H1 (cell line): ENCODE measurements at regions not wholly inside any gene's neighbourhood (a gene's known extent, or its start where the extent isn't known, plus 50 kb on each side); places are given as distances from the start of the nearest gene placed in this dataset.

Experiments
- ATF3 ChIP-seq: IDR thresholded peaks from 2 replicates; pipeline ENCODE4 v1.6.1; 2011; ENCODE audit warnings: low read depth, mild to moderate bottlenecking, low read length; ENCODE audit not compliant: insufficient read depth
- CHD1 ChIP-seq: IDR thresholded peaks from 2 replicates; pipeline ENCODE4 v1.6.1; 2012; ENCODE audit warnings: low read depth, low read length, improper control_type of control experiment
- CHD7 ChIP-seq: fragments of 300-600 bp; sonication (generic); IDR thresholded peaks from 2 replicates; pipeline ENCODE4 v1.7.1; 2012; ENCODE audit warnings: low read length, moderate library complexity, mild to moderate bottlenecking, inconsistent platforms; ENCODE audit not compliant: insufficient replicate concordance
- CREB1 ChIP-seq: IDR thresholded peaks from 2 replicates; pipeline ENCODE4 v1.6.1; 2012; ENCODE audit warnings: inconsistent platforms
- EP300 ChIP-seq, 2 experiments: IDR thresholded peaks; 1 replicate in 1 of 2; 2 replicates in 1 of 2; pipeline ENCODE4 v1.6.1; 2011 to 2012; ENCODE audit warnings: low read depth in 2 of 2, low read length in 2 of 2, mild to moderate bottlenecking in 2 of 2, borderline replicate concordance in 1 of 2, inconsistent platforms in 1 of 2, moderate library complexity in 1 of 2
- EZH2 ChIP-seq: fragments of 200-600 bp; sonication (generic); IDR thresholded peaks from 2 replicates; pipeline ENCODE4 v1.7.1; 2012; ENCODE audit warnings: low read depth, mild to moderate bottlenecking, moderate library complexity, low read length, inconsistent platforms; ENCODE audit not compliant: severe bottlenecking
- HDAC6 ChIP-seq: IDR thresholded peaks from one replicate; pipeline ENCODE4 v1.7.1; 2012; ENCODE audit warnings: low read depth, mild to moderate bottlenecking, inconsistent platforms, low read length, moderate library complexity
- JUND ChIP-seq: IDR thresholded peaks from 2 replicates; pipeline ENCODE4 v1.6.1; 2011; ENCODE audit warnings: mild to moderate bottlenecking, improper control_type of control experiment, low read length
- POLR2A ChIP-seq, 2 experiments: IDR thresholded peaks; 1 replicate in 1 of 2; 2 replicates in 1 of 2; pipeline ENCODE4 v1.6.1; 2011; ENCODE audit warnings: low read depth in 2 of 2, low read length in 2 of 2, mild to moderate bottlenecking in 2 of 2; ENCODE audit errors: control extremely low read depth in 1 of 2
- SP2 ChIP-seq: IDR thresholded peaks from 2 replicates; pipeline ENCODE4 v1.6.1; 2012; ENCODE audit warnings: mild to moderate bottlenecking, low read length, inconsistent platforms
- TAF7 ChIP-seq: optimal IDR thresholded peaks from 2 replicates; pipeline ENCODE3; 2011; ENCODE audit warnings: low read depth, mild to moderate bottlenecking, inconsistent platforms, low read length, moderate library complexity, borderline replicate concordance
- TCF12 ChIP-seq: IDR thresholded peaks from 2 replicates; pipeline ENCODE4 v1.6.1; 2011; ENCODE audit warnings: low read depth, mild to moderate bottlenecking, low read length
- YY1 ChIP-seq: IDR thresholded peaks from 2 replicates; pipeline ENCODE4 v1.6.1; 2011; ENCODE audit warnings: low read depth, mild to moderate bottlenecking, low read length

- TF ChIP-seq CHD7 = no peak
- TF ChIP-seq CHD1 = no peak
- no peak for TF ChIP-seq CREB1
- no peak for TF ChIP-seq YY1
- TF ChIP-seq JUND = no peak
- TF ChIP-seq EZH2 = no peak
- TF ChIP-seq TCF12 = no peak
- TF ChIP-seq SP2 = no peak
- TF ChIP-seq EP300 (IDR thresholded peaks at IDR 0.05; ENCODE audit: borderline replicate concordance in 1 of 2, low read depth in 2 of 2, low read length in 2 of 2) = no peak
- no peak for TF ChIP-seq POLR2A (IDR thresholded peaks at IDR 0.05; ENCODE audit: control extremely low read depth in 1 of 2, low read depth in 2 of 2, low read length in 2 of 2)
- no peak for TF ChIP-seq ATF3
- TF ChIP-seq HDAC6 = no peak
- TF ChIP-seq TAF7 = no peak
These were observed 136.5 kb upstream of the ETS2 start (continued) for GRCh38 chr21:38669186-38669585.
